ENCODE measurements at regions not wholly inside any gene's neighbourhood (a gene's known extent, or its start where the extent isn't known, plus 50 kb on each side); places are given as distances from the start of the nearest gene placed in this dataset.
"Not testable (repeated sequence)": the region's sequence is repeated elsewhere in the genome, so short reads cannot be mapped to it uniquely, and the experiment has no call there.

- not testable (repeated sequence) for H3K23me2 ChIP-seq (ENCODE audit: insufficient read length, low read depth, low read length, poor library complexity, severe bottlenecking); H3K4ac ChIP-seq (ENCODE audit: low read depth, low read length); H3K27me3 ChIP-seq (ENCODE audit: insufficient read depth, low read length); H3K36me3 Mint-ChIP-seq (ENCODE audit: insufficient read depth in 1 of 3, low read depth in 3 of 3); DNase-seq; H4K91ac ChIP-seq (ENCODE audit: insufficient read length, low read depth, low read length); H3K23ac ChIP-seq (ENCODE audit: insufficient read length, low read depth, low read length); H2BK15ac ChIP-seq (ENCODE audit: low read depth, low read length); H3K14ac ChIP-seq (ENCODE audit: insufficient read depth, low read length); H3K4me1 ChIP-seq (ENCODE audit: insufficient read depth, low read length); H3K27ac ChIP-seq (ENCODE audit: insufficient read length, low read depth, low read length); H3K79me2 ChIP-seq (ENCODE audit: insufficient read depth, low read length); H3K9me3 ChIP-seq (ENCODE audit: control insufficient read depth, low read depth, low read length); H3K4me3 Mint-ChIP-seq; H2AK5ac ChIP-seq (ENCODE audit: insufficient read length, low read length); H4K8ac ChIP-seq (replicated peaks; ENCODE audit: insufficient read length, low read depth, low read length); H3K27me3 Mint-ChIP-seq (ENCODE audit: low read depth); H2BK120ac ChIP-seq (ENCODE audit: low read depth, low read length, poor library complexity, severe bottlenecking); H3K27ac Mint-ChIP-seq; H3K4me2 ChIP-seq (ENCODE audit: insufficient read depth, insufficient read length, low read length); H3K9ac ChIP-seq (ENCODE audit: extremely low read depth, insufficient read length, low read length); H3T11ph ChIP-seq (ENCODE audit: low read length); H2BK12ac ChIP-seq (ENCODE audit: insufficient read length, low read depth, low read length); H2BK20ac ChIP-seq (ENCODE audit: low read depth, low read length, poor library complexity, severe bottlenecking); H4K5ac ChIP-seq (ENCODE audit: insufficient read length, low read depth, low read length); H3K79me1 ChIP-seq (ENCODE audit: insufficient read depth, low read depth, low read length, poor library complexity, severe bottlenecking); H3K9me3 Mint-ChIP-seq; H2BK5ac ChIP-seq (ENCODE audit: insufficient read length, low read length); H3K18ac ChIP-seq (ENCODE audit: insufficient read length, low read depth, low read length); H2AFZ ChIP-seq (ENCODE audit: low read length); H3K56ac ChIP-seq (ENCODE audit: insufficient read length, low read depth, low read length); H4K20me1 ChIP-seq (ENCODE audit: control insufficient read depth, insufficient read depth, insufficient read length)
- no CpG with 5 or more reads among the region's 5 CpGs for WGBS (ENCODE audit: extremely low coverage, insufficient read length, low lambda C conversion rate)
- H3K4me1 Mint-ChIP-seq: peaks cover 12 to 14% of the 10 kb centered on the region in 2 experiments
Measured at GRCh38 chr2:111457191-111457590, 336.5 kb downstream of the BCL2L11 start.

GRCh38 chr2:111460901-111461300 lies 340.2 kb downstream of the BCL2L11 start:
- not testable (repeated sequence) for H3K9me3 Mint-ChIP-seq; H2BK20ac ChIP-seq (ENCODE audit: low read depth, low read length, poor library complexity, severe bottlenecking); H3K27me3 Mint-ChIP-seq (ENCODE audit: low read depth); H2BK12ac ChIP-seq (ENCODE audit: insufficient read length, low read depth, low read length); H3K4me1 ChIP-seq (ENCODE audit: insufficient read depth, low read length); H3K14ac ChIP-seq (ENCODE audit: insufficient read depth, low read length); H2AK5ac ChIP-seq (ENCODE audit: insufficient read length, low read length); H3K27me3 ChIP-seq (ENCODE audit: insufficient read depth, low read length); H2BK5ac ChIP-seq (ENCODE audit: insufficient read length, low read length); H2AFZ ChIP-seq (ENCODE audit: low read length); H3T11ph ChIP-seq (ENCODE audit: low read length); H3K79me1 ChIP-seq (ENCODE audit: insufficient read depth, low read depth, low read length, poor library complexity, severe bottlenecking); H3K56ac ChIP-seq (ENCODE audit: insufficient read length, low read depth, low read length); H4K8ac ChIP-seq (replicated peaks; ENCODE audit: insufficient read length, low read depth, low read length); H3K23me2 ChIP-seq (ENCODE audit: insufficient read length, low read depth, low read length, poor library complexity, severe bottlenecking); H3K79me2 ChIP-seq (ENCODE audit: insufficient read depth, low read length); H4K91ac ChIP-seq (ENCODE audit: insufficient read length, low read depth, low read length); H4K5ac ChIP-seq (ENCODE audit: insufficient read length, low read depth, low read length); H4K20me1 ChIP-seq (ENCODE audit: control insufficient read depth, insufficient read depth, insufficient read length); H3K4me1 Mint-ChIP-seq; H3K4ac ChIP-seq (ENCODE audit: low read depth, low read length); H3K23ac ChIP-seq (ENCODE audit: insufficient read length, low read depth, low read length); H3K4me3 Mint-ChIP-seq; H2BK15ac ChIP-seq (ENCODE audit: low read depth, low read length); H3K4me2 ChIP-seq (ENCODE audit: insufficient read depth, insufficient read length, low read length); H2BK120ac ChIP-seq (ENCODE audit: low read depth, low read length, poor library complexity, severe bottlenecking); H3K18ac ChIP-seq (ENCODE audit: insufficient read length, low read depth, low read length); DNase-seq; H3K27ac Mint-ChIP-seq; H3K27ac ChIP-seq (ENCODE audit: insufficient read length, low read depth, low read length); H3K9me3 ChIP-seq (ENCODE audit: control insufficient read depth, low read depth, low read length); H3K36me3 Mint-ChIP-seq (ENCODE audit: insufficient read depth in 1 of 3, low read depth in 3 of 3); H3K9ac ChIP-seq (ENCODE audit: extremely low read depth, insufficient read length, low read length)
- no CpG with 5 or more reads among the region's 5 CpGs for WGBS (ENCODE audit: extremely low coverage, insufficient read length, low lambda C conversion rate)

Data from H9 (cell line).